CMK (cell line): ENCODE measurements at regions not wholly inside any gene's neighbourhood (a gene's known extent, or its start where the extent isn't known, plus 50 kb on each side); places are given as distances from the start of the nearest gene placed in this dataset.
"Not testable (repeated sequence)": the region's sequence is repeated elsewhere in the genome, so short reads cannot be mapped to it uniquely, and the experiment has no call there.

ENCODE experiments used
- DNase-seq: peaks from one replicate; pipeline ENCODE4 v3.0.0-alpha.2; 2010; ENCODE audit warnings: low read depth

DNA sequence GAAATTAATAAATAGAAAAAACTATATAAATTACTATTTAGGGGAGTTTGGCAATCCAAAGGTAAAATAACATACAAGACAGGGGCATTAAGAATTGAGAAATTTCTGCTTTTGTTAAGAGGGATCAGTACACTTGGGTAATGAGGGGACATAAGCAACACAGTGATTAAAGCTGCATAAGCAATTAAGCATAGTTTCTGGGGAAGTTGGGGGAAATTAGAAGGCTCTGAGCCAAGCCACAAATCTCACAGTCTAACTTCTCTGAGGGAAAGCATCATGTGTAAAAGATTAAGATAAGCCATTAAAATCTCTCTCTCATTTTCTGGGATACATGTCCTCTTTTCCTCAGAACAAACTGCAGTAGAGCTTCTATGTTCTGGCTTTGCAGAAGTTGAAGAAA is 533.9 kb upstream of the LRFN5 start:
- no peak for DNase-seq

DNA sequence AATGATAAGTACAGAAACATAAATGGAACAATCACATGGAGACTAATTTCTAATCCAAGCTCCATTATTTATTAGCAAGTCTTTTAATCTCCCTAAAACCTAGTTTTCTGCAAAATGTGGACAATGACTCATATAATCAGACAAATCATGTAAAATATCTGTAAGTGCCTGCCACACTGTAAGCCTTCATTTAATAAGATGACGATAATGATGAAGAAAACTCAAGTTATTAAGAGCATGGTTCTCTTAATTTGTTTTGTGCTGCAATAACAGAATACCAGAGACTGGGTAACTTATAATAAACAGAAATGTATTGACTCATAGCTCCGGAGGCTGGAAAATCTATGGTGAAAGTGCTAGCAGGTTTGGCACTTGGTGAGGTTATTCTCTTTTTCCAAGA is 535.3 kb upstream of the LRFN5 start:
- DNase-seq: no peak

- DNase-seq: no peak
These were observed 543.9 kb upstream of the LRFN5 start for GRCh38 chr14:41062826-41063225.

DNA sequence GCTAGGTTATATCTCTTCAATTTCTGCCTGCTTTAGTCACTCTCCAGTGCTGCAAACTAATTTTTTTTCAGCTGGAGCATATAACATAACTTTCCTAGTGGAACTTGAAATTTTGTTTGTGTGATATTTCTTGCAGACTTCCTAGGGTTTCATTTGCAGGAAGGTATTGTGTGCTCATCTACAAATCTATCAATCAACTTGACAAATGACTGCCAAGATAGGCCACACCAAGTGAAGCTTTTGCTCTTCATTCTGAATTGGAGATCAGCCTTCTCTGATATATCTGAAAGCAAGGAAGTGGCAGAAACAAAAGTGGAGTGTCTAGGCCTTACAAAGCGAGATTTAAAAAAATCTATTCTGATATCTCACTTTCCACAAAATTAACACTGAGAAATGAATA is 551.1 kb upstream of the LRFN5 start:
- no peak for DNase-seq

DNA sequence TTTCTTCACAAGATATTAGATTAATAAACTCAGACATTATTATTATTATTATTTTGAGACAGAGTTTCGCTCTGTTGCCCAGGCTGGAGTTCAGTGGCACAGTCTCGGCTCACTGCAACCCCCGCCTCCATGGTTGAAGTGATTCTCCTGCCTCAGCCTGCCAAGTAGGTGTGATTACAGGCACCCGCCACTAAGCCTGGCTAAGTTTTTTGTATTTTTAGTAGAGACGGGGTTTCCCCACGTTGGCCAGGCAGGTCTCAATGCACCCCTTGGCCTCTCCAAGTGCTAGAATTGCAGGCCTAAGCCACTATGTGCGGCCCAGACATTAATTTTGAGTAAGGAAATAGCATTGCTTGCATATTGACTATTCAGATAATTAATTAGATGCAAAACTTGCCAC is 554.9 kb upstream of the LRFN5 start:
- DNase-seq: no peak

- no peak for DNase-seq
These were observed 558.9 kb upstream of the LRFN5 start for GRCh38 chr14:41047763-41048162.

DNA sequence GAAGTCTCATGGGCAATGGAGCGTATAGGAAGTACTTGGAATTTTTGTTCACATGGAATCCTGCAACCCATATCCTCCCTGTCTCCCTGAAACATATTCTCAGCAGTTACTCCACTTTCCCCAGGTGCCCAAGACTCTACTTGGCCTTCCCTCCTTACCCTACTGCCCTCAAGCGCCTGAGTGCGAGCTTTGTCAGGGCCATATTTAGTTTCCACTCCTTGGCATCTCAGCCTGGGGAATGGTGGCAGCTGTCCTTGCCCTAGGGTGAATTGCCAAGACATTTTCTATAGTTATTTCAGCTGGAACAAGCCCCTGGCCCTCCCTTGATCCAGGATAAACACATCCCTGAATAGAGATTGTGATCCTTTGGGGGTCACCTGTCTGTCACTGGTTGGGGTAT is 569.3 kb upstream of the LRFN5 start:
- no peak for DNase-seq

DNA sequence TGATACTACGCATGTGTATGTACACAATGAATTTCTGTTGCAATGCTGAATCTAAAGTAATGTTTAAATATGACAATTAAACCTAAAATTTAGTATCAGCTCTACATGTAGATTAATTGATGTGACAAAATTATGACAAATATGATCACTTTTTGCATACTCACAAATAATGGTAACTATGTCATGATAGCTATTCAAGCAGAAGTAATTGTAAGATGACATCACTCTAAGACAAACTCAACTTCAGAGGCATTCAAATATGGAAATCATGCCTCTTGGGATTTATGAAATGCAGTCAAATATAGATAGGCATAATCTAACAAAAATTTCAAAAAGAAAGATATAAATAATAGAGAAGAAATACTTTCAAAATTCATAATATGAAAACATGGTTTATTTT is 571.7 kb upstream of the LRFN5 start:
- no peak for DNase-seq

DNA sequence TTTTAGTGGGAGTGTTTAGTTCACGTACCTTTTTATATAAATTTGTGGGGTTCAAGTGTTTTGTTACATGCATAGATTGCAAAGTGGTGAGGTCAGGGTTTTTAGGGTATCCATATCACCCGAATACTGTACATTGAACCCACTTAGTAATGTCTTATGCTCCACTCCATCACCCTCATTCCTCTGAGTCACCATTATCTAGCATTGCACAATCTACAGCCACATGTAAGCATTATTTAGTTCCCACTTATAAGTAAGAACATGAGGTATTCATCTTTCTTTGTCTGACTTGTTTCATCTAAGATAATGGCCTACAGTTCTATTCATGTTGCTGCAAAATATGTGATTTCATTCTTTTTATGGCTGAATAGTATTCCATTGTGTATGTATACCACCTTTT is 583.7 kb upstream of the LRFN5 start:
- no peak for DNase-seq

GRCh38 chr14:41016213-41016612 is 590.5 kb upstream of the LRFN5 start:
- DNase-seq: no peak

DNA sequence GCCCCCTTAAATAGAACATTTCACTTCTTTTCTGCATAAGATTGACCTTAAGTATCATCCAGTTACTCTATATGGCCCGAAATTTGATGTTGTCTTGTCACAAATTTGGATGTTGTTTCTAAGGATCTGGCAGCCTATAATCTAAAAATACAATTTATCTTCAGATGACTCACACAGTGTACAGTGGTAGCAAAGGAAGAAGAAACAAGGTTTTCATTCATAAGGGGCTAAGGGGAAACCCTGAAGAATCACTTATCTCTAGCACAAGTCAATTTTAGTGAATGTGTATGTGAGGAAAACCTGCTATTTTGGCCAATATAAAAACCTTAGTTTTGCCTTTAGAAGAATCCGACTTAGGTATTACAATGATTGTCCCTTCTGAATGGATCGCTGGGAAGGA is 606.3 kb upstream of the LRFN5 start:
- no peak for DNase-seq

- no peak for DNase-seq
These were observed 617.4 kb upstream of the LRFN5 start for GRCh38 chr14:40989260-40989659.

GRCh38 chr14:40987481-40987880 is 619.2 kb upstream of the LRFN5 start:
- no peak for DNase-seq

DNA sequence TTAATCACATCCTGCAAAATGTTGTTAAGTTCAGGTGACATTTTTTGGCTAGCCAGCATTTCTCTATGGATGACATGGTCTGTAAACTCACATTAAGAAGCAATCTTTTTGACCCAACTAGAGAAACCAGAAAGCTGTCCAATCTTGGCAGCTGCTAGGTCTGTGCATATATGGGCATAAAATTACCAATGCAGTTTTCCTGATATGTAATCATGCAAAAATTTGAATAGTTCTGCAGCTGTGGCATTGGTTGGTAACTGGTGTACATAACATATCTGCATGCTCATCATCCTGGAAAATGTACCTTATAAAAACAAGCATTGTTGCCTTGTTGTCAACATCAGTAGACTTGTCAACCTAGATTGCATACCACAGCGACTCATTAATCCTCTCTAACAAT is 620.0 kb upstream of the LRFN5 start:
- DNase-seq: no peak

GRCh38 chr14:40985584-40985983 is 621.1 kb upstream of the LRFN5 start:
- DNase-seq: no peak

DNA sequence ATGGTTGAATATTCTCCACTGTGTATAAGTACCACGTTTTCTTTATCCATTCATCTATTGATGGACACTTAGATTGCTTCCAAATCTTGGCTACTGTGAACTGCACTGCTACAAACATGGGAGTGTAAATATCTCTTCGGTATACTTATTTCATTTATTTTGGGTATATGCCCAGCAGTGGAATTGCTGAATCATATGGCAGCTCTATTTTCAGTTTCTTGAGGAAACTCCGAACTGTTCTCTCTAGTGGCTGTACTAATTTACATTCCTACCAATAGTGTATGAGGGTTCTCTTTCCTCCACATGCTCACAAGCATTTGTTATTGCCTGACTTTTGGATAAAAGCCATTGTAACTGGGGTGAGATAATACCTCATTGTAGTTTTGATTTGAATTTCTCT is 623.1 kb upstream of the LRFN5 start:
- no peak for DNase-seq

DNA sequence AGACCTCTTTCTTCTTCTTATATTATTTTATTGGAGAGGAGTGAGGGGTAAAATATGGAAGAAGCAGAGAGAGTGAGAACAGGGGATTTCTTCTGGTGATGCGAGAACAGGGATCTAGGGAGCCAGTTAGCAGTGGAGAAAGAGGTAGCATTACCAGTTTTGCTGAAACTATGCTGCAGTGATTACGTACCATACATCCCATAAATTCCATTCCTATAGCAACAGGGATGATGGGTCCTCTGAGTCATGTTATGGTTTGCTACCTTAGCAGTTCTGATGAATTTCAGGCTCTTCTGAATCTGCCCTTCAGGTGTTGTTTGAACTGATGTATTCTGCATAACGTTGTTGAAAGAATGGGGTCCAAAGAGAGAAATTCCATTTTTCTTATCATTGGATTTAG is 625.4 kb upstream of the LRFN5 start:
- DNase-seq: no peak

DNA sequence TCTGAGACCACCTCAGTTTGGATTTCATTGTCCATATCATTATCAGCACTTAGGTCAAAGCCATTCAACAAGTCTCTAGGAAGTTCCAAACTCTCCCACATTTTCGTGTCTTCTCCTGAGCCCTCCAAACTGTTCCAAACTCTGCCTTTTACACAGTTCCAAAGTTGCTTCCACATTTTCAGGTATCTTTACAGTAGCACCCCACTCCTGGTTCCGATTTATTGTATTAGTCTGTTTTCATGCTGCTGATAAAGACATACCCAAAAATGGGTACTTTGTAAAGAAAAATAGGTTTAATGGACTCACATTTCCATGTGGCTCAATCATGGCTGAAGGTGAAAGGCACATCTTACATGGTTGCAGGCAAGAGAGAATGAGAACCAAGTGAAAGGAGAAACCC is 646.4 kb upstream of the LRFN5 start:
- DNase-seq: not testable (repeated sequence)

- DNase-seq: no peak
These were observed 651.6 kb upstream of the LRFN5 start for GRCh38 chr14:40955131-40955505.

DNA sequence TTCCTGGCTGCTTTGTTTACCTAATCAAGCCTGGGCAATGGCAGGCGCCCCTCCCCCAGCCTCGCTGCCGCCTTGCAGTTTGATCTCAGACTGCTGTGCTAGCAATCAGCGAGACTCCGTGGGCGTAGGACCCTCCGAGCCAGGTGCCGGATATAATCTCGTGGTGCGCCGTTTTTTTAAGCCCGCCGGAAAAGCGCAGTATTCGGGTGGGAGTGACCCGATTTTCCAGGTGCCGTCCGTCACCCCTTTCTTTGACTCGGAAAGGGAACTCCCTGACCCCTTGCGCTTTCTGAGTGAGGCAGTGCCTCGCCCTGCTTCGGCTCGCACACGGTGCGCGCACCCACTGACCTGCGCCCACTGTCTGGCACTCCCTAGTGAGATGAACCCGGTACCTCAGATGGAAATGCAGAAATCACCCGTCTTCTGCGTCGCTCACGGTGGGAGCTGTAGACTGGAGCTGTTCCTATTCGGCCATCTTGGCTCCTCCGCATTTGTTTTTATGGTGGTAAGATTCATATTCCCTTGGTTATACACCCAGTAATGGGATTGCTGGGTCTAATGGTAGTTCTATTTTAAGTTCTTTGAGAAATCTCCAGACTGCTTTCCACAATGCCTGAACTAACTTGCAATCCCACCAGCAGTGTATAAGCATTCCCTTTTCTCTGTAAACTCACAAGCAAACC is 652.1 kb upstream of the LRFN5 start:
- not testable (repeated sequence) for DNase-seq

GRCh38 chr14:40944521-40944920 is 662.2 kb upstream of the LRFN5 start:
- DNase-seq: no peak

DNA sequence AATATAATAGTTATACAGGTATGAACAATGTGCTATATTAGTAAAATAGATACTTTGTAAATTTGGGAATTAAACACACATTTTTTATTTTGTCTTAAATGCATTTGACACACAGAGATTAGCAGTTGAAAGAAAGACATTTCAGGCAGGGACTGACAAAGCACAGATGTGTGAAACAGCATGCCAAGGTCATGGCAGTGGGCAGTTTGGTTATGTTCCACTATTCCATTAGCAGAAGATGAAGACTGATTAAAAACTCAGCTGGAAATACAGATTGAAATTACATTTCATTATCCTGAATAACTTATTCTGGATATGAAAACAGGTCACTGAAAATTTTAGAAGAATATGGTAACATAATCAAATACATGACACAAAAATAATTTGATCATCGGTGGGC is 669.8 kb upstream of the LRFN5 start:
- DNase-seq: no peak

DNA sequence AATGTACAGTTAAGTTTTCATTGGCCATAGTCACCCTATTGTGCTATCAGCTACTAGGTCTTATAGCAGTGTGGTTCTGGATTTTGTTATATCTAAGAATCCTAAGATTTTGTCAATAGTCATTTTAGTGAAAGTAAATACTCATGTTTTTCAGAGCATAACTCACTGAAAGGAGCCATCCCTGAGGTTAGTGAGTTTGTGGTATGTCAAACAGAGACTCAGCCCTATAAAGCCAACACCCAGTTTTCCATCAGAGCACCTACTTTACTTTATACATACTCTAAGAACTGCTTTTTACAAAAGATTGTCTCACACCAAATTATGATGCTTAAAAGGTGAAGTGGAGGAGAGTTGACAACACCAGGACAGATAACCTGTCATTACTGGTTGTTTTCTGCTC is 686.3 kb upstream of the LRFN5 start:
- no peak for DNase-seq

DNA sequence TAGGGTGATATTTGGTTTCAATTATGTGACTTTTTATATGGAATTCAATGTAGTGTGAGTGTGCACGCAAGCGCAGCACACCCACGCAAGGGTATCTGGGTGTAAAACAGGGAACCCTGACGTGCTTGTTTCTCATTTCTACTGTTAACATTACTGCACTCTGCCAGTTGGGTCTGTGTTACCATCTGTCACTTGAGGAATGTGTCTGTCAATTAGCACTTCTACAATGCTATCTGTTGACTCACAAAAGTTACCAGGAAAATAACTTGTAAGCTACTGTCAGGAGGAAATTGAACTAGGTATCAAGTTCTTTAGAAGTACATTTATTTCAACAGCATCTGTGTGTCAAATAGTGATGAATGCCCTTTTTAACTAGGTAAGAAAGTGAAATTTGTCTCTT is 695.5 kb upstream of the LRFN5 start:
- no peak for DNase-seq

DNA sequence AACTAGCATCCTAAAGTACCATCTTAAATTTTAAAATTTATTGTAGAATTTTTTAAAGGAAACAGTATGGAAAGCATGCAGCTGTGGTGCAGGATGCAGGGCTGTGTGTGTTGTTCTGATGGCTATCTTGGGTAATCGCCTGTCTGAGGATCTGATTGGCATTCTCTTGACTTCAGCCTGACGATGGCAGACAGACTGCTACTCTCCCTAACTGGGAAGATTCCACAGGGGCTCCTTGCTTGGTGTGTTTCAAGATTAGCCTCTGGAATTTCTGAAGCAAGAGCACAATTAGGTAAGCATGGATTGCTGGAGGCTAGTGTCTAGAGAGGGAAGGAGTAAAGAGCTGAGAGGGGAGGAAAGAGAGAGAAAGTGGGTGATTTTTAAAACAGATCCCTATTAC is 696.8 kb upstream of the LRFN5 start:
- DNase-seq: no peak
